ENCODE measurements at regions not wholly inside any gene's neighbourhood (a gene's known extent, or its start where the extent isn't known, plus 50 kb on each side); places are given as distances from the start of the nearest gene placed in this dataset.

- TF ChIP-seq GATA2 (IDR thresholded peaks at IDR 0.05; ENCODE audit: low read depth, low read length) (no peak), GATA3 (IDR thresholded peaks at IDR 0.05; ENCODE audit: low read depth, low read length) (no peak)
Observed at GRCh38 chr3:53956586-53956985, 64.9 kb upstream of the SELENOK start.

GRCh38 chr3:53949541-53949940, 57.9 kb upstream of the SELENOK start:
- TF ChIP-seq GATA2 (IDR thresholded peaks at IDR 0.05; ENCODE audit: low read depth, low read length) (no peak), GATA3 (IDR thresholded peaks at IDR 0.05; ENCODE audit: low read depth, low read length) (no peak)

- TF ChIP-seq GATA3 (IDR thresholded peaks at IDR 0.05; ENCODE audit: low read depth, low read length) (no peak), GATA2 (IDR thresholded peaks at IDR 0.05; ENCODE audit: low read depth, low read length) (no peak)
Observed at GRCh38 chr3:53948174-53948573, 56.5 kb upstream of the SELENOK start.

- TF ChIP-seq GATA3 (IDR thresholded peaks at IDR 0.05; ENCODE audit: low read depth, low read length) (no peak), GATA2 (IDR thresholded peaks at IDR 0.05; ENCODE audit: low read depth, low read length) (no peak)
Observed at GRCh38 chr3:53944028-53944427, 52.4 kb upstream of the SELENOK start.

- TF ChIP-seq GATA2 (IDR thresholded peaks at IDR 0.05; ENCODE audit: low read depth, low read length): no peak
- no peak for TF ChIP-seq GATA3 (IDR thresholded peaks at IDR 0.05; ENCODE audit: low read depth, low read length)
Observed at GRCh38 chr3:53941950-53942349, 50.3 kb upstream of the SELENOK start.

All from SH-SY5Y (cell line).